BJ (cell line): ENCODE measurements at regions not wholly inside any gene's neighbourhood (a gene's known extent, or its start where the extent isn't known, plus 50 kb on each side); places are given as distances from the start of the nearest gene placed in this dataset.
"Not testable (repeated sequence)": the region's sequence is repeated elsewhere in the genome, so short reads cannot be mapped to it uniquely, and the experiment has no call there.

Experiments used
- CTCF ChIA-PET: fragments of 350-600 bp; formaldehyde crosslinking; extraction: SDS; loops from one replicate; lab custom pipeline; 2021; ENCODE audit warnings: antibody characterized with exemption, inconsistent platforms; lab: Yijun Ruan, JAX
- POLR2A ChIA-PET: fragments of 300-600 bp; sonication (Branson Sonifier 250); formaldehyde crosslinking; extraction: SDS; loops from one replicate; lab custom pipeline; 2021; ENCODE audit warnings: antibody characterized with exemption; lab: Charles Lee
- DNase-seq: peaks from one replicate; pipeline ENCODE4 v3.0.0-alpha.2; 2011; ENCODE audit warnings: low read depth
- H3K27me3 ChIP-seq: 2 replicates; pipeline ENCODE4 v1.6.0; 2011; ENCODE audit warnings: low read length; ENCODE audit not compliant: control insufficient read depth, insufficient read depth
- H3K36me3 ChIP-seq: 2 replicates; pipeline ENCODE4 v1.5.1; 2011; ENCODE audit warnings: low read length; ENCODE audit not compliant: control insufficient read depth, insufficient read depth
- H3K4me3 ChIP-seq: 2 replicates; pipeline ENCODE4 v1.5.1; 2011; ENCODE audit warnings: low read depth, mild to moderate bottlenecking, control low read depth, low read length
- TF ChIP-seq, protein P1 (sequence below): IDR thresholded peaks from 2 replicates; pipeline ENCODE4 v1.5.1; 2011; ENCODE audit warnings: low read depth, mild to moderate bottlenecking, control low read depth, inconsistent platforms, low read length, moderate library complexity; ENCODE audit not compliant: insufficient read depth

DNA sequence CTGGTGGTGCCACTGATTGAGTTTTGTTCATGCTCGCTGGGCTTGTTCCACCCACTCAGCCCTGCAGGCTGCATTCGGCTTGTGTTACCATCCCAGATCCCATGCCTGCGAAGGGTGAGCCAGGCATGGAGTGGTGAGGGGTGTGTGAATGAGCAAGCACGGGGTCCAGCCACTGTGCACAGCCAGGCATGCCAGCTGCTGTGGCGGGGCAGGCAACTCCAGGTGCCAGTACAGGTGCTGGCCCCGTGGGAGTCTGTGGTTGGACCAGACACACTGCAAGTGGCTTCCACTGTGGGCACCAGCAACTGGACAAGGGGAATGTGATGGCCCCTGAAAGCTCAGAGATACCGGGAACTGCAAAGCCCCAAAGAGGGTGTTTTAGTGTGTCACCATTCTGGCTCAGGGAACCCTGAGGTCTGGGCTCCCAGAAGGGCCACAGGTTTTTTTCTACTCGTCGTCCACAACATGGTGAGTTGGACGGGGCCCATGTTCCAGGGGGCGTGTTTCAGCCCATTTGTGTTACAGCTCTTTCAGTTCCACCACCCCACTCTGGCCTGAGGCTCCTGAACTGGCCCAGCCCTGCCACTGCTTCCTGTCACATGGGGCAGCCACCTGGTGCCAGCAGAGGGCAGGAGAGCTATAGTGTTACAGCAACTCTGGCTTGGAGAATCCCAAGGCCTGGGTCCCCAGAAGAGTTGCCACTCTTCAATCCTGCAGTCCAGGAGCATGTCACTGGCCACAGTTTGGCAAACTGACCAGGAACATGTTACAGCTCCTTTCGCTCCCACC, 217.0 kb upstream of the OBI1 start:
- H3K4me3 ChIP-seq, result no peak overlapping the region
- CTCF ChIA-PET, result no interaction called here
- no peaks in the 10 kb centered on the region for H3K36me3 ChIP-seq
- H3K27me3 ChIP-seq, result no peaks in the 10 kb centered on the region
- no peak for DNase-seq
- POLR2A ChIA-PET, result no interaction called here
- TF ChIP-seq, protein P1, sequence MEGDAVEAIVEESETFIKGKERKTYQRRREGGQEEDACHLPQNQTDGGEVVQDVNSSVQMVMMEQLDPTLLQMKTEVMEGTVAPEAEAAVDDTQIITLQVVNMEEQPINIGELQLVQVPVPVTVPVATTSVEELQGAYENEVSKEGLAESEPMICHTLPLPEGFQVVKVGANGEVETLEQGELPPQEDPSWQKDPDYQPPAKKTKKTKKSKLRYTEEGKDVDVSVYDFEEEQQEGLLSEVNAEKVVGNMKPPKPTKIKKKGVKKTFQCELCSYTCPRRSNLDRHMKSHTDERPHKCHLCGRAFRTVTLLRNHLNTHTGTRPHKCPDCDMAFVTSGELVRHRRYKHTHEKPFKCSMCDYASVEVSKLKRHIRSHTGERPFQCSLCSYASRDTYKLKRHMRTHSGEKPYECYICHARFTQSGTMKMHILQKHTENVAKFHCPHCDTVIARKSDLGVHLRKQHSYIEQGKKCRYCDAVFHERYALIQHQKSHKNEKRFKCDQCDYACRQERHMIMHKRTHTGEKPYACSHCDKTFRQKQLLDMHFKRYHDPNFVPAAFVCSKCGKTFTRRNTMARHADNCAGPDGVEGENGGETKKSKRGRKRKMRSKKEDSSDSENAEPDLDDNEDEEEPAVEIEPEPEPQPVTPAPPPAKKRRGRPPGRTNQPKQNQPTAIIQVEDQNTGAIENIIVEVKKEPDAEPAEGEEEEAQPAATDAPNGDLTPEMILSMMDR, result no peak

- POLR2A ChIA-PET, result no interaction called here
- CTCF ChIA-PET, result no interaction called here
- TF ChIP-seq, protein P1, result no peak
- Histone ChIP-seq H3K4me3 (no peak overlapping the region), H3K27me3 (no peaks in the 10 kb centered on the region), H3K36me3 (no peaks in the 10 kb centered on the region)
- DNase-seq, result no peak
Measured at GRCh38 chr13:78868991-78869390, 210.0 kb upstream of the OBI1 start.

DNA sequence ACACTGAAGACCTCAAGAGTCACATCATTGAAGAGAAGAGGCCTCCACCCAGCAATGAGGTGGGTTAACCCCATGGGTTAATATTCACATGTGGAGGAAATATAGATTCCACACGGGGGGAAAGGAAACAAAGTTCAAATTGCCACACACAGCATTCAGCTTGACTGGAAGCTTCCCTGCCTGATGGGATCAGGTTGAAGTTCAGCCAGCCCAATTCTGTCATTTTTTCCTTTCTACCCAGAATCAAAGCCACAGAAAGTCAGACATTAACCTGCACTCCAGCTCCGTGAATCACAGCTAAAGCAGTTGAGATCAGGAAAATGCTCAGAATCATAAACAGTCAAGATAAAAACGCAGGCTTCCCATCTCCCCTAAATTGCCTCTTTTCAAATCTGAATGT, 208.7 kb upstream of the OBI1 start:
- TF ChIP-seq, protein P1, result no peak

DNA sequence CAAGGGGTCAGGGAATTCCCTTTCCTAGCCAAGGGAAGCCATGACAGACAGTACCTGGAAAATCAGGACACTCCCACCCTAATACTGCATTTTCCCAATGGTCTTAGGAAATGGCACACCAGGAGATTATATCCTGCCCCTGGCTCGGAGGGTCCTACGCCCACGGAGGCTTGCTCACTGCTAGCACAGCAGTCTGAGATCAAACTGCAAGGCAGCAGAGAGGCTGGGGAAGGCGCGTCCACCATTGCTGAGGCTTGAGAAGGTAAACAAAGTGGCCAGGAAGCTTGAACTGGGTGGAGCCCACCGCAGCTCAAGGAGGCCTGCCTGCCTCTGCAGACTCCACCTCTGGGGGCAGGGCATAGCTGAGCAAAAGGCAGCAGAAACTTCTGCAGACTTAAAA, 207.1 kb upstream of the OBI1 start:
- POLR2A ChIA-PET, H3K27me3 ChIP-seq, H3K36me3 ChIP-seq, CTCF ChIA-PET, H3K4me3 ChIP-seq, DNase-seq: not testable (repeated sequence)

More for the DNA sequence above, 208.7 kb upstream of the OBI1 start:
- Histone ChIP-seq H3K36me3 (no peaks in the 10 kb centered on the region), H3K27me3 (no peaks in the 10 kb centered on the region), H3K4me3 (no peak overlapping the region)
- DNase-seq, result no peak
- POLR2A ChIA-PET, result interaction anchor here (0.5 kb wide), 1 partner anchor 27 kb away, joined by 3 read pairs; no protein-coding TSS in a partner anchor
- CTCF ChIA-PET, result no interaction called here

- TF ChIP-seq, protein P1, result no peak
- Histone ChIP-seq H3K36me3 (no peaks in the 10 kb centered on the region), H3K27me3 (no peaks in the 10 kb centered on the region), H3K4me3 (no peak overlapping the region)
- DNase-seq, result no peak
- CTCF ChIA-PET, result no interaction called here
- POLR2A ChIA-PET, result no interaction called here
Measured at GRCh38 chr13:78862446-78862845, 203.5 kb upstream of the OBI1 start.

DNA sequence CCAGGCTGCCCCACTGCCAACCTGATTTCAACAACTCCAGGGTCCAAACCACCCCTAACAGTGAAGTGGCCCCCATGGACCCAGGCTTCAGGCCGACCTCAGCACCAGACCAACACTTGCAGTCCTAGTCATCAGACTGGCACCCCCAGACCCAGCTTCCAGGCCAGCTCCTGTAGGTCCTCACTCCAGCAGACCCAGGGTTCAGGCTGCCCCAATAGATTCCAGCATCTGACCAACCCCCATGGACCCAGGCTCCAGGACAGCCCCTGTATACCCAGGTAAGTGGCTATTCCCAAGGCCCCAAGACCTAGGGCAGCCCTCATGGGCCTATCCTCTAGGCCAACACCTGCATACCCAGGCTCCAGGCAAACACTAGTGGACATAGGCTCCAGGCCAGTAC, 193.8 kb upstream of the OBI1 start:
- TF ChIP-seq, protein P1, result no peak
- Histone ChIP-seq H3K36me3 (no peaks in the 10 kb centered on the region), H3K27me3 (no peaks in the 10 kb centered on the region), H3K4me3 (no peak overlapping the region)
- POLR2A ChIA-PET, result no interaction called here
- CTCF ChIA-PET, result no interaction called here
- DNase-seq, result no peak
